ENCODE measurements at regions not wholly inside any gene's neighbourhood (a gene's known extent, or its start where the extent isn't known, plus 50 kb on each side); places are given as distances from the start of the nearest gene placed in this dataset.

DNA sequence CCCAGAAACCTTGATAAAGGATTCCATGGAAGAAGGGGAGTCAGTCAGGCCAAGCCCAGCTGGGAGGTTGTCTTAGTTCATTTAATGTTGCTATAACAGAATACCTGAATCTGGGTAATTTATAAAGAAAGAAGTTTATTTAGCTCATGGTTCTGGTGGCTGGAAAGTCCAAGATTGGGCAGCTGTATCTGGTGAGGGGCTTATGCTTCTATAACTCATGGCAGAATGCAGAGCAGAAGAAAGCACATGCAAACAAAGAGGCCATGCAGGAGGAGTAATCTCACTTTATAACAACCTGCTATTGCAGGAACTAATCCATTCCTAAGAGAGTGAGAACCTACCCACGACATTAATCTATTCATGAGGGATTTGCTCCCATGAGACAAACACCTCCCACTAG lies 54.2 kb upstream of the ANKRD1 start:
- ATAC-seq = no peak
- H3K27ac Mint-ChIP-seq = no peak overlapping the region
- H3K36me3 Mint-ChIP-seq (ENCODE audit: low read depth) = no peaks in the 10 kb centered on the region
- no peak overlapping the region for H3K4me3 Mint-ChIP-seq
- peaks cover 13% of the 10 kb centered on the region for H3K27me3 Mint-ChIP-seq
- no peak for DNase-seq
- H3K9me3 ChIP-seq (ENCODE audit: control insufficient read depth, low read length, poor library complexity, severe bottlenecking) = no peaks in the 10 kb centered on the region
- no peaks in the 10 kb centered on the region for H3K4me1 Mint-ChIP-seq

DNA sequence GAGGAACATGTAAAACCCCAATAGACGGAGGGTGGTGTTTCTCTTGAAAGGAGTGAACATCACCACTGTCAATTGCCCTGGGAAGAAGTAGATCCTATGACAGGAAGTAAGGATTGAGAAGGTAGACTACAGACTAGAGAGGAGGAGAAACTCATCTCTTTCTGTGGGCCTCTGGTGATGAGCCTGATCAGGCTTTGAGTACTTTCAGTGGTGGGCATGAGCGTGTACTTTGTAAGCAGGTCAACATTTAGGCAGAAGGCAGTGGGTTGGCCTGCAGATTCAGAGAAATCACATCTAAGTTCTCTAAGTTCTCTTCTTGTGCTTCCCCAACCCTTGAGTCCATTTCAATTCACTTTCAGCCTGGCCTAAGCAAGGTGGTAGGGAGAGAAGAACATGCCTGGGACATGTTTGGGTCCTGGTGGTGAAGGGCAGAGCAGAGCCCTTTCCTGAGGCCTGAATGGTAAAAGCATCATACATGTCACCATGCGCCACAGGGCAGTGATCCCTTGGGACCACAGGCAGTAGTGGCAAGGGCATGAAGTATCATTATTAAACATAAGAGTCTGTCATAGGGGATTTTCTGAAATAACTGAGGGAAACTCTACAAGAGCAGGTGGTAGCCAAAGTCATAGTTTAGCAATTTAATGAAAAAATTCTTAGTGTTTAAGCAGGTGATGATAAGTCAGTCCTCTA lies 56.4 kb upstream of the ANKRD1 start:
- Mint-ChIP-seq H3K4me3 (no peak overlapping the region), H3K4me1 (no peaks in the 10 kb centered on the region), H3K27me3 (peaks cover 13% of the 10 kb centered on the region), H3K36me3 (ENCODE audit: low read depth) (no peaks in the 10 kb centered on the region), H3K27ac (no peak overlapping the region)
- ATAC-seq (no peak), DNase-seq (no peak)
- H3K9me3 ChIP-seq (ENCODE audit: control insufficient read depth, low read length, poor library complexity, severe bottlenecking) = no peaks in the 10 kb centered on the region

DNA sequence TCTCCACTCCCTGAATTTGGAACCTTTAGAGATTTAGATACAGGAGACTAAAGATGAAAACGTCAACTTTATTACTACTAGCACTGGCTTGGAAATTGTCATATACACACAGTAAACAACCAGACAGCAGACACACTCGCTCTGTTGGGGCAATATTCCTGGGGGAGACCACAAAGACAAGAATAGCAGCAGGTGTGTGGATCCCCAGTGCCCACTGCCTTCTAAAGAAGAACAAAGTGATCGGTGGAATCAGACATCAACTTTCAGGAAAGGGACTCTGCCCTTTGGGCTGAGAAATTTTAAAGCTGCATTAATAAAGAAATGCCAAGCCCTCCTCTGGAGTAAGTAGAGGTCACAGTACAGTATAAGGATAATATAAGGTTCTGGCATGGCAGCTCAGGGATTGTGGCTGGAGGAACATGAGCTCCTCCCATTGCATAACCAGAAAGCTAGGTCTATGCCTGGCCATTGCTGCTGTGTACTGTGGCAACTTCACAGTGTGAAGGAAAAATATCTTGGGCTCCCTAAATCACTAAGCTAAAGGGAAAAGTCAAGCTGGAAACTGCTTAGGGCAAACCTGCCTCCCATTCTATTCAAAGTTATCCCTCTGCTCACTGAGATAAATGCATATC lies 57.1 kb upstream of the ANKRD1 start:
- Mint-ChIP-seq H3K27me3 (peaks cover 17% of the 10 kb centered on the region), H3K4me1 (no peaks in the 10 kb centered on the region), H3K27ac (no peak overlapping the region), H3K4me3 (no peak overlapping the region), H3K36me3 (ENCODE audit: low read depth) (no peaks in the 10 kb centered on the region)
- DNase-seq = no peak
- ATAC-seq = no peak
- no peaks in the 10 kb centered on the region for H3K9me3 ChIP-seq (ENCODE audit: control insufficient read depth, low read length, poor library complexity, severe bottlenecking)

DNA sequence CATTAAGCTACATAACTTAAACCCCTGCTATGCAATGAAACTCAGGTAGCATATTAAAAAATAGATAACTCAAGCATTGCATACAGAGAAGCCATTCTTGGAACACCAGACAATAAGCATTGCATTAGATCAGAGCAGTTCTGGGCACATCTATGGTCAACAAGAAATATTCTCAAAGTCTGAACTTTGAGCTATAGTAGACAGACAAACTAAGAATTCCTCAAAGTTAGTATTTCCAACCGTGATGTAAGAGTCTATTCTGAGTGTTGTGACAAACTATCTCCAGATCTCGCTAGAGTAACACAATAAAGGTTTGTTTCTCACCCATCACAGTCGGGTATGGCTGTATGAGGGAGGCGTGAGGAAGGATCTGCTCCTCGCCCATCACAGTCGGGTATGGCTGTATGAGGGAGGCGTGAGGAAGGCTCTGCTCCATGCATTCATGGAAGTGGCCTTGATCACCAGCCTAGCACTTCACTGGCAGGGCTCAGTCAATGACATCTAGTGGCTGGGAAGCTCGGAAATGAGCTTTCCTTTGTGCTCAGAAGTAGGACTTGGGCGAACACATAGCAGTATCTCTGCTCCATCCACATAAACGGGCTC lies 61.6 kb upstream of the ANKRD1 start:
- DNase-seq (no peak), ATAC-seq (no peak)
- no peak overlapping the region for H3K27ac Mint-ChIP-seq
- H3K36me3 Mint-ChIP-seq (ENCODE audit: low read depth) = no peaks in the 10 kb centered on the region
- H3K4me1 Mint-ChIP-seq = peaks cover 2% of the 10 kb centered on the region
- H3K27me3 Mint-ChIP-seq = peaks cover 10% of the 10 kb centered on the region
- no peak overlapping the region for H3K4me3 Mint-ChIP-seq
- no peaks in the 10 kb centered on the region for H3K9me3 ChIP-seq (ENCODE audit: control insufficient read depth, low read length, poor library complexity, severe bottlenecking)

DNA sequence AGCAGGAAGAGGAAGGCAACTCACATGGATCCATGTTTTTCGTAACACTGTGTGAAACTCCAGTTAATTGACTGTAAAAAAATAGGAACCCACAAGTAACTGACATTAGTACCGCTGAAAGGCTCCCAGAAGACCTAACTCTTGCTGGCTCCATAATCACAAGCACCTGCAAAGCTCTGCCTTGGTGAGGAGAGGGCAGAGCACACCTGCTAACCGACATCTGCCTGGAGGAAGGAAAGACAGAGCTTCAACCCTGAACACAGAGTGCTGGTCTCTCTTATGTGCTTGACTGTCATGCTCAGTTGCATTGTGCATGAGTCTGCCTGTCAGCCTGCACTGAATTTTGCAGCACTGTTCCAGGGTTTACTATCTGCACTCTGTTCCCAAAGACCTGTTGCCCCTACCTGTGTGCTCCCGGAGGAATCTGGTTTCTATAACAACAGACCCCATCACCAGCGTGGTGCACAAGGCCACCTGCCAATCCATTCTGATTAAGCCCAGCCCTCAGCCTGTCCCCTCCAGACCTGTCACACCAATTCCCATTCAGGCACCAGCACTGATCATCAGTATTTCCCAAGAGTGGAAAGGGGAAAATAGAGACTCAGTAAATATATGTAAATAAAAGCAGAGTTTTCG lies 63.1 kb upstream of the ANKRD1 start:
- H3K9me3 ChIP-seq (ENCODE audit: control insufficient read depth, low read length, poor library complexity, severe bottlenecking) = no peaks in the 10 kb centered on the region
- no peak overlapping the region for H3K4me3 Mint-ChIP-seq
- peaks cover 10% of the 10 kb centered on the region for H3K27me3 Mint-ChIP-seq
- DNase-seq (no peak), ATAC-seq (no peak)
- H3K27ac Mint-ChIP-seq = peak overlapping the region; percentile 34
- peaks cover 2% of the 10 kb centered on the region for H3K4me1 Mint-ChIP-seq
- H3K36me3 Mint-ChIP-seq (ENCODE audit: low read depth) = no peaks in the 10 kb centered on the region

DNA sequence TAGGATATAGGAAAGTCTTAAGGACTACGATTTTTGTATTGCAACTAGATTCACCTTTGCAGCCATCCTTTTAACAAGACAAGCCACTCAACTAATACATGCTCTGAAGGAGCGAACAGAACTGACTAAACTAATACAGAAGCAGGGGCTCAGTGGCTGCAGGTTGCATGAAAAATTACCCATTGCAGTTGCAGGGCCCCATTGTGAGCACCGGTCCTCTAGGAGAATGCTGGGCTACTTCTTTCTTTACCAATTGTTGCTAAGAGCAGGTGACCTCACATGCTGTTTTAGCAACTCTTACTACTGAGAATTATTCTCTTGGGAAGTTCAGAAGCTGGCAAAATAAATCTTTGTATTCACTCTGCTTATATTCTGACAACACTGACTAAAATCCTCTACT lies 64.0 kb upstream of the ANKRD1 start:
- Mint-ChIP-seq H3K4me3 (no peak overlapping the region), H3K27me3 (peaks cover 10% of the 10 kb centered on the region), H3K4me1 (peaks cover 2% of the 10 kb centered on the region), H3K36me3 (ENCODE audit: low read depth) (no peaks in the 10 kb centered on the region), H3K27ac (peak overlapping the region; percentile 34)
- H3K9me3 ChIP-seq (ENCODE audit: control insufficient read depth, low read length, poor library complexity, severe bottlenecking) = no peaks in the 10 kb centered on the region
- DNase-seq (no peak), ATAC-seq (no peak)

DNA sequence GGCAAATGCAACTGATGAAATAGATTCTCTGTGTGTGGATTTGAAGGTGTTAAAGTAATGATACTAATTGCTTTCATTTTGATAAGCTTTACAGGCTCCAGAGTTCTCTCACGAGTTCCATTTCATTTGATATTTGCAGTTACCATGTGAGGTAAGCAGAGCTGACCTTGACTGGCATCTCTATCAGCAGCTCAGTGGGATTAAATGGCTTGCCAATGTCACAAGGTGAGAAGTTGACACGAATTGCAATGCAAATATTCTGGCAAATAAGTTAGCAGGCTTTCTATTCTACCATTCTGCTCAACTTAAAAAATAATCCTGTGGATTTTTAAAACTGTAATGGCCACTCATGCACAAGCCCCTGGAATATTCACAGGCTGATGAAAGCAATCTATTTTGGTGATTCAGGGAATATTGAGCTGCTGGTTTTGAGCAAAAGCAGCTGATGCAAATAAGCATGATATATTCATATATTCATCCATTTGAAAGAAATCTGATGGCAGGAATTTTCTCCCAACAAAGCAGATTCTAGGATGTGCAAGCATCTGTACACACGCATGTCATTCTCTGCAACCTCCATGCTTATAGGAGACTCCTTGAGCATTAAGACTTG lies 64.5 kb upstream of the ANKRD1 start:
- Mint-ChIP-seq H3K27me3 (peaks cover 8% of the 10 kb centered on the region), H3K36me3 (ENCODE audit: low read depth) (no peaks in the 10 kb centered on the region), H3K4me1 (peaks cover 2% of the 10 kb centered on the region), H3K27ac (no peak overlapping the region), H3K4me3 (no peak overlapping the region)
- no peaks in the 10 kb centered on the region for H3K9me3 ChIP-seq (ENCODE audit: control insufficient read depth, low read length, poor library complexity, severe bottlenecking)
- ATAC-seq = no peak
- no peak for DNase-seq

DNA sequence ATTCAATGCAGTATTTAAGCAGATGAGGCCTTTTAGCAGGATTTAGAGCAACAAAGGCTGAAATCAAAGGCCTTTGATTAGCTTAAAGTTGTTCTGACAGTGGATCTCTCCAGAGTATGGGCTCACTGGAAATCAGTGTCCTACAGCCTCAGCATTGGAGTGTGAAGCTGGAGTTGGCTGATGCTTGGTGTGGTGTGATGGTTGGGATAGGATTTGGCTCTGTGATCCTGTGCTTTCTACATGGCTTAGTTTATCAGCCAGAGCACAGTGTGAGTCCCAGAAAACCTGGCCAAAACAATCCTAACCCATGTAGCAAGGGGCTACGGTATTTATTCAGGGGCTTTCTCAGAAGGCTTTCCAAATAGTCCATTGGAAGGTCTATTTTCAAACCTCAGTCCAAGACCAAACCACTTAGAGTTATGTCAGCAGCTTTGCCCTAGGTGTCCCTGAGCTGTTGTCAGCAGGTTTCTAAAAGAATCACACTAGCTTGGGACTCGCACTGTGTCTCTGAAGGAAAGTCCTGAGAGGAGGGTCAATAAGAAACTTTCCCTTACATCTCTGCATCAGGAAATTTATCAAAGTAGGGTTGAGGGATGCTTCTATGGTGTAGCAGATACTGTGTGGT lies 65.4 kb upstream of the ANKRD1 start:
- no peaks in the 10 kb centered on the region for H3K9me3 ChIP-seq (ENCODE audit: control insufficient read depth, low read length, poor library complexity, severe bottlenecking)
- ATAC-seq (no peak), DNase-seq (no peak)
- Mint-ChIP-seq H3K4me1 (peaks cover 2% of the 10 kb centered on the region), H3K27me3 (peaks cover 4% of the 10 kb centered on the region), H3K36me3 (ENCODE audit: low read depth) (no peaks in the 10 kb centered on the region), H3K27ac (no peak overlapping the region), H3K4me3 (no peak overlapping the region)

DNA sequence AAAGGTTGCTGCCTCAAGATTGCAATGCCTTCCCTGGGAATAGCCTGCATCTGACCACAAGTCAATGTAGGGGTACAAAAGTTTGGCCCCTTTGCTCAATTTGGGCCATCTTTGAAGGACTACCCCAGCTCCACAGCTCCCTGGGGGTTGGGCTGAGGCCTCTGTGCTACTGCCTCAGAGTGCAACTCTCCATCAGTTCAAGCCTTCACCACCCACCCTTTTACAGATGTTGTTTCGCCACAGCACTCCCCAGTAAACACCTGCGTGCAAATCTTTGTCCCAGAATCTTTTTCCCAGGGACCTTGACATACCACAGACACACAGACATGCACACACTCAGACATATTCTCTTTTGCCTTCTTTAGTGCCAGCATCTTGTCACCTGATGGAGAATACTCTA lies 66.0 kb upstream of the ANKRD1 start:
- Mint-ChIP-seq H3K36me3 (ENCODE audit: low read depth) (no peaks in the 10 kb centered on the region), H3K27me3 (peaks cover 4% of the 10 kb centered on the region), H3K27ac (no peak overlapping the region), H3K4me3 (no peak overlapping the region), H3K4me1 (peaks cover 2% of the 10 kb centered on the region)
- ATAC-seq = no peak
- DNase-seq = no peak
- H3K9me3 ChIP-seq (ENCODE audit: control insufficient read depth, low read length, poor library complexity, severe bottlenecking) = no peaks in the 10 kb centered on the region

DNA sequence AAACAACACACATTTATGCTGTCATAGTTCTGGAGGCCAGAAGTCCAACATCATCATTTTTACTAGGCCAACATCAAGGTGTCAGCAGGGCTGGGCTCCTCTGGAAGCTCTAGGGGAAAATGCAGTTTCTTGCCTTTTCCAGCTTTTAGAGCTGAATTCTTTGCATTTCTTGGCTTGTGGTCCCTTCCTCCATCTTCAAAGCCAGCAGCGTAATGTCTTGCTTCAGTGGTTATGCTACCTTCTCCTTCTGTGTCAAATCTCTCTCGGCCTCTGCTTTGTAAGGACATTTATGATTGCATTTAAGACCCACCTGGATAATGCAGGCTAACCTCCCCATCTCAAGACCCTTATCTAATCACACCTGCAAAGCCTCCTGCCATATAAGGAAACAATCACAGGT lies 66.5 kb upstream of the ANKRD1 start:
- H3K4me3 Mint-ChIP-seq = no peak overlapping the region
- H3K9me3 ChIP-seq (ENCODE audit: control insufficient read depth, low read length, poor library complexity, severe bottlenecking) = no peaks in the 10 kb centered on the region
- no peak for DNase-seq
- peaks cover 2% of the 10 kb centered on the region for H3K4me1 Mint-ChIP-seq
- H3K27ac Mint-ChIP-seq = no peak overlapping the region
- ATAC-seq = no peak
- H3K27me3 Mint-ChIP-seq = peaks cover 4% of the 10 kb centered on the region
- no peaks in the 10 kb centered on the region for H3K36me3 Mint-ChIP-seq (ENCODE audit: low read depth)

DNA sequence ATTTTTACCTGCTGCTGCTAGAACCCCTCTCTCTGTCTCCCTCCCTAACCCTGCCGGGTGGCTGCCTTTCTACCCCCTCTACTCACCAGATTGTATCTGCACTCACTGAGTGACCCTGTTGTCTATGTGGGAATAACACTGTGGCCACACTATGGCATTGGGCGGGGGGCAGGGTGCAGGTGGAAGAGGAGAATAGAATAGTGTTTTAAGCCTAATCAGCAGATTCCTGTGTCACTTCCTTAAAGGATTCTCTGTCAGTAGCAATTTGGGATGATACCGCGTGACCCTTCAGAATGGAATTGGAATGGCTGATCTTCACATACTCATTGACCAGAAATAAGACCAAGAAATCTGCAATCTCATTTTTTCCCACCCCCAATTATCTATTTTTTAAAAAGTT lies 67.1 kb upstream of the ANKRD1 start:
- H3K27ac Mint-ChIP-seq = no peak overlapping the region
- H3K36me3 Mint-ChIP-seq (ENCODE audit: low read depth) = no peaks in the 10 kb centered on the region
- H3K4me3 Mint-ChIP-seq = no peak overlapping the region
- ATAC-seq (no peak), DNase-seq (no peak)
- H3K9me3 ChIP-seq (ENCODE audit: control insufficient read depth, low read length, poor library complexity, severe bottlenecking) = no peaks in the 10 kb centered on the region
- H3K4me1 Mint-ChIP-seq = peaks cover 2% of the 10 kb centered on the region
- no peaks in the 10 kb centered on the region for H3K27me3 Mint-ChIP-seq

DNA sequence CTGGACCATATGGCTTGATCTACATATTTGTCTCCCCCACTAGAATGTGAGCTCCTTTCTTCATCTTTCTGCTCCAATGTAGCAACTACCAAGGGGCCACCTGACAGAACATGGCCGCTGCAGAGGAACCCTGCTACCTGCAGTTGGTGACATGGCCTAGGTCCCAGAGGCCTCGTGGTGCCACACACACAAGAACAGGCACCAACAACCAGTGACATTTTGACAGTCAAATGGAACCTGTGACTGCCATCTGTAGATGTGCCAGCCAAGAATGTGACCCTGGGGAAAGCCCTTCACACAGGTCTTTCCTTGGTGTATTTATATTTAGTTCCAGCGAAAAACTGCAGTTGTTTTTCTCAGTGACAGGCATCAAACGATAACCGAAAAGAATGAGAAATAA lies 67.9 kb upstream of the ANKRD1 start:
- no peak overlapping the region for H3K27ac Mint-ChIP-seq
- peaks cover 4% of the 10 kb centered on the region for H3K4me1 Mint-ChIP-seq
- ATAC-seq (no peak), DNase-seq (no peak)
- no peaks in the 10 kb centered on the region for H3K27me3 Mint-ChIP-seq
- H3K36me3 Mint-ChIP-seq (ENCODE audit: low read depth) = no peaks in the 10 kb centered on the region
- no peak overlapping the region for H3K4me3 Mint-ChIP-seq
- H3K9me3 ChIP-seq (ENCODE audit: control insufficient read depth, low read length, poor library complexity, severe bottlenecking) = no peaks in the 10 kb centered on the region

DNA sequence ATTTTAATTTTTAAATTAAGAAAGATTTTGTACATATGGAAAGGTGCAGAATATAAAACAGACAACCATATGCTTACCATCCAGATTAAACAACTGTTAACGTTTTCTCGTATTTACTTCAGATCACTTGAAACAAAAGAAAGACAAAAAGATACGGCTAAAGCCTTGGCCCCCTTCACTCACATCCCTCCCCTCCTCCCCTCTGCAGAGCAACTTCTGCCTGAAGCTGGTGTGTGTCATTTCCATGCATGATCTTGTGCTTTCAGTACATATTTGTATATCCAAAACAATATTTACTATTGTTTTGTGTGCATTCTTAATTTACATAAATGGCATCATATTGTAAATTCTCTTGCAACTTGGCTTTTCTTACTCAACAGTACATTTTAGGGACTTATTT lies 68.5 kb upstream of the ANKRD1 start:
- Mint-ChIP-seq H3K4me1 (peaks cover 4% of the 10 kb centered on the region), H3K27ac (no peak overlapping the region), H3K4me3 (no peak overlapping the region), H3K36me3 (ENCODE audit: low read depth) (no peaks in the 10 kb centered on the region), H3K27me3 (no peaks in the 10 kb centered on the region)
- ATAC-seq = no peak
- no peaks in the 10 kb centered on the region for H3K9me3 ChIP-seq (ENCODE audit: control insufficient read depth, low read length, poor library complexity, severe bottlenecking)
- DNase-seq = no peak

Measured in T-helper 17 cell (primary cell).